Activated CD4-positive, alpha-beta T cell treated with anti-CD3 and anti-CD28 coated beads, Interleukin-2, amount 10 ng/mL, durations not matched to agents 7 days and 5 days (primary cell): ENCODE measurements at regions not wholly inside any gene's neighbourhood (a gene's known extent, or its start where the extent isn't known, plus 50 kb on each side); places are given as distances from the start of the nearest gene placed in this dataset.
"Not testable (repeated sequence)": the region's sequence is repeated elsewhere in the genome, so short reads cannot be mapped to it uniquely, and the experiment has no call there.

ENCODE experiments used
- CTCF ChIA-PET: fragments of 350-600 bp; sonication (Branson Sonifier 250); formaldehyde crosslinking; loops from one replicate; lab custom pipeline; 2021; ENCODE audit warnings: antibody characterized with exemption; lab: Charles Lee
- POLR2A ChIA-PET: fragments of 350-600 bp; sonication (Branson Sonifier 250); formaldehyde crosslinking; loops from one replicate; lab custom pipeline; 2021; ENCODE audit warnings: antibody characterized with exemption; lab: Charles Lee
- DNase-seq: peaks from one replicate; pipeline ENCODE4 v3.0.0-alpha.2; 2020
- H3K27ac Mint-ChIP-seq: one replicate; pipeline ENCODE4 v1.8.0; 2021; ENCODE audit warnings: mild to moderate bottlenecking, moderate library complexity, mixed read lengths
- H3K27me3 Mint-ChIP-seq: one replicate; pipeline ENCODE4 v1.8.0; 2021; ENCODE audit warnings: mixed read lengths
- H3K36me3 Mint-ChIP-seq: one replicate; pipeline ENCODE4 v1.8.0; 2021; ENCODE audit warnings: low read depth, mixed read lengths
- H3K4me1 Mint-ChIP-seq: one replicate; pipeline ENCODE4 v1.8.0; 2021; ENCODE audit warnings: mixed read lengths
- H3K4me3 Mint-ChIP-seq: one replicate; pipeline ENCODE4 v1.8.0; 2021; ENCODE audit warnings: mild to moderate bottlenecking, moderate library complexity, mixed read lengths
- H3K9me3 Mint-ChIP-seq: one replicate; pipeline ENCODE4 v1.8.0; 2021; ENCODE audit warnings: mixed read lengths

GRCh38 chr9:32873131-32873530, 89.8 kb downstream of the TMEM215 start:
- Mint-ChIP-seq H3K9me3 (no peaks in the 10 kb centered on the region), H3K36me3 (no peaks in the 10 kb centered on the region), H3K4me3 (no peak overlapping the region), H3K4me1 (peaks cover 2% of the 10 kb centered on the region), H3K27me3 (peaks cover 7% of the 10 kb centered on the region), H3K27ac (no peak overlapping the region)
- ChIA-PET POLR2A (no interaction called here), CTCF (interaction anchor here (1.6 kb wide), 1 partner anchor 17 kb away, joined by 4 read pairs; no protein-coding TSS in a partner anchor)
- no peak for DNase-seq

- peaks cover 7% of the 10 kb centered on the region for H3K27me3 Mint-ChIP-seq
- H3K27ac Mint-ChIP-seq = no peak overlapping the region
- H3K4me3 Mint-ChIP-seq = no peak overlapping the region
- peaks cover 2% of the 10 kb centered on the region for H3K4me1 Mint-ChIP-seq
- DNase-seq = no peak
- ChIA-PET POLR2A (no interaction called here), CTCF (interaction anchor here (1.6 kb wide), 1 partner anchor 17 kb away, joined by 4 read pairs; no protein-coding TSS in a partner anchor)
- no peaks in the 10 kb centered on the region for H3K9me3 Mint-ChIP-seq
- H3K36me3 Mint-ChIP-seq = no peaks in the 10 kb centered on the region
Observed at GRCh38 chr9:32873553-32873952, 90.2 kb downstream of the TMEM215 start.

GRCh38 chr9:32875242-32875641, 91.9 kb downstream of the TMEM215 start:
- H3K36me3 Mint-ChIP-seq = no peaks in the 10 kb centered on the region
- no peak overlapping the region for H3K27ac Mint-ChIP-seq
- no peaks in the 10 kb centered on the region for H3K9me3 Mint-ChIP-seq
- H3K4me3 Mint-ChIP-seq = no peak overlapping the region
- H3K4me1 Mint-ChIP-seq = peaks cover 2% of the 10 kb centered on the region
- no peaks in the 10 kb centered on the region for H3K27me3 Mint-ChIP-seq
- ChIA-PET POLR2A (no interaction called here), CTCF (no interaction called here)
- DNase-seq = no peak

DNA sequence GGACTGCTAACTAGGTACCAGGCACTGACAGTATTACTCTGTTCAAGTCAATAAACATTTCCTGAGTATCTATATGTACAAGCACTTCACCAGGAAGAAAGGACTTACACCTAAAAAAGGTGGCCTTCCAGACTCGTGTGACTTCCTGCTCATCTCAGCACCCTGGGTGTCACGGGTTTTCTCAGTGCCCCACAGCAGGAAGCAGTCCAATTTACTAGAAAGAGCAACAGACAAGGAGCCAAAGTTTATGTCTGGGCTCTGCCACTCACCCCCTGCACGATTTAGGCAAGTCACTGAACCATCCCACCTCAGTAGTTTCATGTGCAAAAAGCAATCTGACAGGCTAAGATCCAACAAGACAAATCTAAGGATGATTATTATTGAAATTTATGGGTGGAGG, 92.4 kb downstream of the TMEM215 start:
- no peak for DNase-seq
- ChIA-PET POLR2A (no interaction called here), CTCF (no interaction called here)
- Mint-ChIP-seq H3K27ac (no peak overlapping the region), H3K36me3 (no peaks in the 10 kb centered on the region), H3K4me3 (no peak overlapping the region), H3K4me1 (peaks cover 2% of the 10 kb centered on the region), H3K27me3 (no peaks in the 10 kb centered on the region), H3K9me3 (no peaks in the 10 kb centered on the region)

DNA sequence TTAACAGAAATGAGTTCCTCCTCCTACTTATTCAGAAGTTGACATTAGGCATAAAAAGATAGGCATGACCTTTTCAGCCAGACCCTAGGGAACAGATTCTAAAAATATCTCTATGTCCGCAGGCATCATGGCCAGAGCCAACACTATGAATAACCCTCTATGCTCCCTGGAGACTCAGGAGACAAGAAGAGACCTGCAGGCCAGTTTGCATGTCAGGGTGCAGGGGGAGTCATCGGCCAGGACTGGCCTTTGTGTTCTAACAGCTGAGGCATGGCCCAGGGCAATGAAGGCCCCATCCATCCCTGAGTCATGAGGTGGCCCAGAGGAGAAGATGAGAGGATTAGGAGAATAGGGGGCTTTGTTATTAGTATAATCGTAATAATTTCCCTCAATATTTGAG, 93.8 kb downstream of the TMEM215 start:
- no peaks in the 10 kb centered on the region for H3K36me3 Mint-ChIP-seq
- no peak overlapping the region for H3K4me3 Mint-ChIP-seq
- H3K27me3 Mint-ChIP-seq = no peaks in the 10 kb centered on the region
- H3K9me3 Mint-ChIP-seq = no peaks in the 10 kb centered on the region
- DNase-seq = no peak
- peaks cover 2% of the 10 kb centered on the region for H3K4me1 Mint-ChIP-seq
- CTCF ChIA-PET = no interaction called here
- no peak overlapping the region for H3K27ac Mint-ChIP-seq
- POLR2A ChIA-PET = no interaction called here

DNA sequence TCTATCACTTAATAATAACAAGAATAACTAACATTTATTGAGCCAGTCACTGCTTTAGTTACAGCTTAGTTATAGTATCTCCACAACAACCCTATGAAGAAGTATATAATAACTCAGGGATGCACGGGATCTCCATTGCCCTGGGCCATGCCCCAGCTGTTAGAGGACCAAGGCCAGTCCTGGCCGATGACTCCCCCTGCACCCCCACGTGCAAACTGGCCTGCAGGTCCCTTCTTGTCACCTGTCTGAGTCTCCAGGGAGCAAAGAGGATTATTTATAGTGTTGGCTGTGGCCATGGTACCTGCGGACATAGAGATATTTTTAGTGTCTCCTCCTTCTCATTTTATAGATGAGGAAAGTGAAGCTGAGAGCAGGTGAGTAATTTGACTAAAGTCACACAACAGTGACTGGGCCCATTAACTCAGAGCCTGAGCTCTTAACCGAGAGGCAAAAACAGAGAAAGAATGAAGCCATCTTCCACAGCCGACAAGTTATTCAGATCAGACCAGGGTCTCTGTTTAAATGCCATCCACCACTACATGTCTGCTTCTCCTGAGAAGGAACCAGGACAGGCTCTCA, 94.4 kb downstream of the TMEM215 start:
- H3K9me3 Mint-ChIP-seq = no peaks in the 10 kb centered on the region

GRCh38 chr9:32879335-32879734, 96.0 kb downstream of the TMEM215 start:
- CTCF ChIA-PET = interaction anchor here (0.7 kb wide), 2 partner anchors 9 to 11 kb away, joined by 3 read pairs; no protein-coding TSS in a partner anchor
- no peak overlapping the region for H3K4me3 Mint-ChIP-seq
- H3K4me1 Mint-ChIP-seq = peaks cover 2% of the 10 kb centered on the region
- H3K9me3 Mint-ChIP-seq = no peaks in the 10 kb centered on the region
- DNase-seq = no peak
- POLR2A ChIA-PET = no interaction called here
- H3K27ac Mint-ChIP-seq = no peak overlapping the region
- no peaks in the 10 kb centered on the region for H3K27me3 Mint-ChIP-seq
- no peaks in the 10 kb centered on the region for H3K36me3 Mint-ChIP-seq

More for the DNA sequence above, 94.4 kb downstream of the TMEM215 start:
- no peak for DNase-seq
- Mint-ChIP-seq H3K36me3 (no peaks in the 10 kb centered on the region), H3K4me3 (no peak overlapping the region), H3K4me1 (peaks cover 2% of the 10 kb centered on the region), H3K27me3 (no peaks in the 10 kb centered on the region), H3K27ac (no peak overlapping the region)
- ChIA-PET POLR2A (no interaction called here), CTCF (no interaction called here)

GRCh38 chr9:32881948-32882347, 98.6 kb downstream of the TMEM215 start:
- Mint-ChIP-seq H3K9me3 (no peaks in the 10 kb centered on the region), H3K36me3 (no peaks in the 10 kb centered on the region), H3K4me1 (no peaks in the 10 kb centered on the region), H3K4me3 (no peak overlapping the region), H3K27me3 (no peaks in the 10 kb centered on the region), H3K27ac (no peak overlapping the region)
- CTCF ChIA-PET = no interaction called here
- POLR2A ChIA-PET = no interaction called here
- no peak for DNase-seq

- Mint-ChIP-seq H3K27me3 (no peaks in the 10 kb centered on the region), H3K9me3 (no peaks in the 10 kb centered on the region), H3K4me3 (no peak overlapping the region), H3K4me1 (no peaks in the 10 kb centered on the region), H3K36me3 (no peaks in the 10 kb centered on the region), H3K27ac (no peak overlapping the region)
- POLR2A ChIA-PET = no interaction called here
- CTCF ChIA-PET = no interaction called here
- DNase-seq = no peak
Observed at GRCh38 chr9:32882705-32883104, 99.4 kb downstream of the TMEM215 start.

DNA sequence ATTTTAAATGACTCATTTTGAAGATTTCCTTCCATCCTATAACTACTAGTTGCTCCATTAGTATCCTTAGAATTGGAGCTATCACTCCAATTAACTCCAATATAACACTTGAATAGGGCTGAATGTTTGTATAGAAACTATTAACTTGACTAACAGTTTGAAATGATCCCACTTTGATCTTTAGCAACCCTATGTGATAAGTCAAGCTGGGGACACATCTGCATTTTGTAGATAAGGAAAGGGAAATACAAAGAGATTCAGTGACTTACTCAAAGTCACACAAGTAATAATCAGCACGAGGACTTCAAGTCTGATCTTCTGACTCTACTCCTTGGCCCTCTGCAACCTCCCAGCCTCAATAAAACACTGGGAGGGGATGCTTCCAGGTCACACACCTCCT, 101.1 kb downstream of the TMEM215 start:
- CTCF ChIA-PET = interaction anchor here (0.6 kb wide), 1 partner anchor 1255 kb away, joined by 3 read pairs; no protein-coding TSS in a partner anchor
- no peak overlapping the region for H3K4me3 Mint-ChIP-seq
- peaks cover under 1% of the 10 kb centered on the region for H3K27me3 Mint-ChIP-seq
- H3K27ac Mint-ChIP-seq = no peak overlapping the region
- H3K4me1 Mint-ChIP-seq = no peaks in the 10 kb centered on the region
- H3K36me3 Mint-ChIP-seq = no peaks in the 10 kb centered on the region
- no peak for DNase-seq
- POLR2A ChIA-PET = no interaction called here
- H3K9me3 Mint-ChIP-seq = no peaks in the 10 kb centered on the region

DNA sequence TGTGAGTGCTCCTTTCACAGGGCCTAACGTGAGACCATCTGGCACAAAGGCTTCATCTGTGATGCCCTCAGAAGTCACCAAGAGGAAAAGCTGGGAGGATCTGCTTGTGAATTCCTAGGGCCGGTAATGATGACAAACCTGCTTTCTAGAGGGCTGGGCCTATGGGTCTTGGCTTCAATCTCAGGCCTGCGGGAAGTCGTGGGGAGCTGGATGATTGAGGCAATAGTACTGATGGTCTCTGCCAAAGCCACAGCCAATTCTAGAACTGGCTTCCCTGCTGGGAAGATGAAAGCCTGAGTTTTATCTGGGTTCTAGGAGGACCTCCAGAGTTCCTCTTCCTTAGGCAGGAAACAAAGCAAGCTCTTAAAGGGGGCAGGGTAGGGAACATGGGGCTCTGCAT, 102.7 kb downstream of the TMEM215 start:
- no peaks in the 10 kb centered on the region for H3K36me3 Mint-ChIP-seq
- POLR2A ChIA-PET = no interaction called here

GRCh38 chr9:32894485-32894884, 106.9 kb downstream of the APTX start:
- H3K9me3 Mint-ChIP-seq = not testable (repeated sequence)

More for the DNA sequence above, 102.7 kb downstream of the TMEM215 start:
- Mint-ChIP-seq H3K27ac (no peak overlapping the region), H3K4me3 (no peak overlapping the region), H3K4me1 (no peaks in the 10 kb centered on the region), H3K9me3 (no peaks in the 10 kb centered on the region), H3K27me3 (peaks cover 3% of the 10 kb centered on the region)
- CTCF ChIA-PET = interaction anchor here (0.8 kb wide), 1 partner anchor 13 kb away, joined by 3 read pairs; no protein-coding TSS in a partner anchor
- no peak for DNase-seq

GRCh38 chr9:32899181-32899580, 102.2 kb downstream of the APTX start:
- ChIA-PET POLR2A (no interaction called here), CTCF (interaction anchor here (1.2 to 1.4 kb wide), 2 partner anchors 13 to 14 kb away, joined by 3 read pairs; no protein-coding TSS in a partner anchor)
- no peak for DNase-seq
- H3K27ac Mint-ChIP-seq = no peak overlapping the region
- no peaks in the 10 kb centered on the region for H3K4me1 Mint-ChIP-seq
- peaks cover 13% of the 10 kb centered on the region for H3K27me3 Mint-ChIP-seq
- H3K9me3 Mint-ChIP-seq = no peaks in the 10 kb centered on the region
- no peaks in the 10 kb centered on the region for H3K36me3 Mint-ChIP-seq
- no peak overlapping the region for H3K4me3 Mint-ChIP-seq

More at GRCh38 chr9:32894485-32894884, 106.9 kb downstream of the APTX start:
- DNase-seq, CTCF ChIA-PET, POLR2A ChIA-PET, H3K36me3 Mint-ChIP-seq, H3K4me1 Mint-ChIP-seq, H3K27ac Mint-ChIP-seq, H3K4me3 Mint-ChIP-seq: not testable (repeated sequence)
- peaks cover 12% of the 10 kb centered on the region for H3K27me3 Mint-ChIP-seq

DNA sequence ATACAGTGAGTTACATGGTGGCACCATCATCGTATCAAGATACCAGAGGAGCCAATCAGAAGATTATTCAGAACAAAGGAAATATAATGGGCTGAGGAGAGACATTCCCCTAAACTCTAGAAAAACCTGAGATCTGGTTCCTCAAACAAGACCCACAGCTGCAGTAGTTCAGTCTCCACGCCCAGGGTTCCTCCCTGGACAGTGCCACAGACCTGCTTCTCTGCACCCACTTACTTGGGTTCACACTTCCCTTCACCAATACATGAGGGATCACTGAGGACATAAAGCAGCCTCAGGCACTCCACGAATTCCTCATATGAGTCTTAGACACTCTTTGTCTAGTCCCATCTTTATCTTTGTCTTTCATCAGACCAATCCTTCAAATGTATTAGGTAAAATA, 101.7 kb downstream of the APTX start:
- no peak for DNase-seq
- Mint-ChIP-seq H3K9me3 (no peaks in the 10 kb centered on the region), H3K4me3 (no peak overlapping the region), H3K27ac (no peak overlapping the region), H3K36me3 (no peaks in the 10 kb centered on the region), H3K4me1 (no peaks in the 10 kb centered on the region), H3K27me3 (peaks cover 12% of the 10 kb centered on the region)
- ChIA-PET CTCF (interaction anchor here (1.2 kb wide), 1 partner anchor 14 kb away, joined by 3 read pairs; no protein-coding TSS in a partner anchor), POLR2A (no interaction called here)
